HG03108 (cell line): ENCODE measurements at regions not wholly inside any gene's neighbourhood (a gene's known extent, or its start where the extent isn't known, plus 50 kb on each side); places are given as distances from the start of the nearest gene placed in this dataset.

Experiments
- ATAC-seq: cut with Tn5 transposase; IDR thresholded peaks from one replicate; pipeline ENCODE4 v1.9.1; 2021; ENCODE audit warnings: moderate library complexity; ENCODE audit not compliant: unreplicated experiment

DNA sequence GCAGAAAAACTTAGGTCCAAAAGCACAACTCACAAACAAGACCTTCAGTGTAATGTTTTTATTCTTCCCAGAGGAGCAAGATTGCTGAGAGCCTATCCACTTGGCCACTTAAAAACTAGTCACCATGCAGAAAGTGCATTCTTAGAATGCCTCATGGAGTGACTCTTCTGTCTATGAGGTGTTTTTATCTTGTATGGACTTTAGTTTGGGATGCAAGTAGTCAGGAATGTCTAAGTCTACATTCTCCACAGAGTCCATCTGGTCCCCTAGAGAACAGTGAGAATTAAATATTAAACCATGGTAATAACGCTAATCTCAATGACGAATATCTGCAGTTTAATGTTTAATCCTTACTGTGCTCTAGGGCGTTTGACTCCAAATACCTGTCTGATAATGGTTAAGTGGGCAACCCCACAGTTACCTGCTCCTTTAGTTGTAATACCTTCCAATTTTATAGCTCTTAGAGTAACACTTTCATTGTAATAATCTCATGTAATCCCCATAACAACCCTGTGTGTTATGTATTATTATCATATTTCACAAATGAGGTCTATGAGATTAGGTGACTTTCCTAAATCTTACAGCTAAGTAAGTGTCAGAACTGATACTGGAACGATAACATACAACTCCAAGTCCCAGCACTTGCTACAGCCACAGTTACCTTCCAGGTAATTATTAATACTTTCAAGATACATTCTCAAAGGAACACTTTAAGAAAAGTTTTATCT lies 235.6 kb upstream of the JADE1 start:
- no peak for ATAC-seq

DNA sequence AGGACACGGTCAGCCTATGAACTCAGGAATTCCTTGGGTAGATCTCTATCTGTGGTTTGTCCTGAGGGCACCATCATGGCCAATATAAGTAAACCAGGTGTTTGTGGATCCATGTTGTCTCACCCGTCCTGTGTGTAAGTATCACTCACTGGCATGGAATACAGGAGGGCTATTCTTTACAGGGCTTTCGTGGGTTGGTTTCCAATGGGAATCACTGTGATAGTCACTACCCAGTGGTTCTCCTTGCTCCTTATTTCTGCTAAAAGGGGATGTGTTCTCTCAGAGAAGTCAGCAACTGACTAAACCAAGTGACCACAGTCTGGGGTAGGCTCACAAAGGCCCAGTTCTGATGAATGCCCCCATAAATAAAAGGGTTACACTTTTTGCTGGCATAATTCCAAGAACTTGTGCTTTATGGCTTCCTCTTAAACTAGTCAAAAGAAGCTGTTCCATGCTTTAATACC lies 236.7 kb upstream of the JADE1 start:
- ATAC-seq = no peak

DNA sequence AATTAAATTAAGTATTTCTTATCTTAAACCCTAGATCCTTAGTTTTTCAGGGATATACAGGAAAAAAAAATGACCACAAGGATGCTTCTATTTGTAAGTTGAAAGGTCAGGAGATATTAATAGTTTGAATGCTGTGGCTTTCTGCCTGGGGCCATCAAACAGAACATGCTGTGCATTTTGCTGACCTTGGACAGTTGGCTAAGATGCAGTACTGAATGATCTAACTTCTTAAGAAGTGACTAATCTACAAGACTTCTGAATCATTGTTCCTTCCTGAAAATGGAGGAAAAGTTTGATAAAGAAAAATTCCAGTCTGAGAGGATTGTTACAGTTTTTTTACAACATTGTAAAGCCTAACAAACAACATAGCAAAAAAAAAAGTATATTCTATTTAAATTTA lies 237.8 kb upstream of the JADE1 start:
- no peak for ATAC-seq

- ATAC-seq = no peak
Observed at GRCh38 chr4:128570387-128570975, 239.0 kb upstream of the JADE1 start.

GRCh38 chr4:128566693-128567092 lies 242.8 kb upstream of the JADE1 start:
- no peak for ATAC-seq

GRCh38 chr4:128565565-128566186 lies 243.8 kb upstream of the JADE1 start:
- no peak for ATAC-seq

- no peak for ATAC-seq
Observed at GRCh38 chr4:128565054-128565453, 244.4 kb upstream of the JADE1 start.

- no peak for ATAC-seq
Observed at GRCh38 chr4:128564081-128564630, 245.3 kb upstream of the JADE1 start.

DNA sequence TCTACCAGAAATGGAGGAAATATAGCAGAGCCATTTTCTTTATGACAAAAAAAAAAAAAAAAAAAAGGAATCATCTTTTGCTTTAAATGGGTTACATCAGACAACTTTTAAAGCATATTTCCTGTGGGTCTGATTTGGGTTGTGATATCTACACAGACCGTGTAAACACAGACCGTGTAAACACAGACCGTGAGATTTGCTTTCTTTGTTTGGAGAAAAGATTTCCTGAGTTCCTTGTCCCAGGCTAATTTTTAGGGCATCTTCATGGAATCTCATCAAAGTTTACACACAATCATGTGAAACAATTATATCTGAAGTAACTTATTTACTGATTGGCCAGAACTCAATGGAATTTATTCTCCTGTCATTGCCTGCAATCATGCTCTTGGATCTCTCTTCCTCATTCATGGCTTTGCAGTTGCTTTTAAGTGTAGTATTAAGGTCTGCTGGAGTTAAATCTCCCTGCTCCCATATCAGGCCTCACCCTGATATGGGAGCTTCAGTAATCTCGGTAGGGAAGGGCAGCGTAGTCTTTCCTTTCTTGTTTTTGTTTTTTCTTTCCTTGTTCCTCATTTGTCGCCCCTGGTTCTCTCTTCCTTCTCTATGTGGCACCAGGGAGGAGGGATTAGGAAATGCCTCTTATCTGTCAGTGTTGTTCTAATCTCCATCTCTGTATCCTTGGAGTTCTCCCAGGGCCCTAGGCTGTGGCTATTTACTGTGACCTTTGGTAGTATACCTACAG lies 248.6 kb upstream of the JADE1 start:
- ATAC-seq = no peak

GRCh38 chr4:128558896-128559679 lies 250.4 kb upstream of the JADE1 start:
- ATAC-seq = no peak

DNA sequence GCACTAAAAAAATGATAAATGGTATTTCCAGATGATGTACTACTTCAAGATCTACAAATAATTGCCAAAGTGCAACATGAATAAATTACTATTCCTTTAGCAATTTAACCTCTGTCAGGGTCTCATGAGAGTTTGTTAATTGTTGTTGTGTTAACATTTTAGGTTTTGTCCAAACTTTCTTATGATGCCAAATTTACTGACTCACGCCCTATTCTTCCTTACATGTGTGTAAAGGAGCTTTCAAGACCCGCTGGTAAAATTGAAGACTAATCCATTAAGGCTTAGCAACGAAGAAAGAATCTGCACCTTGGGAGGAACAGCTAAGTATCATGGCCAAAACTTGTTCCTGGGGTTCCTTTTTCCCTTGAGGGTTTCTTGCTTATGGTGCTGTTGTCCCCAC lies 252.7 kb upstream of the JADE1 start:
- ATAC-seq = no peak

DNA sequence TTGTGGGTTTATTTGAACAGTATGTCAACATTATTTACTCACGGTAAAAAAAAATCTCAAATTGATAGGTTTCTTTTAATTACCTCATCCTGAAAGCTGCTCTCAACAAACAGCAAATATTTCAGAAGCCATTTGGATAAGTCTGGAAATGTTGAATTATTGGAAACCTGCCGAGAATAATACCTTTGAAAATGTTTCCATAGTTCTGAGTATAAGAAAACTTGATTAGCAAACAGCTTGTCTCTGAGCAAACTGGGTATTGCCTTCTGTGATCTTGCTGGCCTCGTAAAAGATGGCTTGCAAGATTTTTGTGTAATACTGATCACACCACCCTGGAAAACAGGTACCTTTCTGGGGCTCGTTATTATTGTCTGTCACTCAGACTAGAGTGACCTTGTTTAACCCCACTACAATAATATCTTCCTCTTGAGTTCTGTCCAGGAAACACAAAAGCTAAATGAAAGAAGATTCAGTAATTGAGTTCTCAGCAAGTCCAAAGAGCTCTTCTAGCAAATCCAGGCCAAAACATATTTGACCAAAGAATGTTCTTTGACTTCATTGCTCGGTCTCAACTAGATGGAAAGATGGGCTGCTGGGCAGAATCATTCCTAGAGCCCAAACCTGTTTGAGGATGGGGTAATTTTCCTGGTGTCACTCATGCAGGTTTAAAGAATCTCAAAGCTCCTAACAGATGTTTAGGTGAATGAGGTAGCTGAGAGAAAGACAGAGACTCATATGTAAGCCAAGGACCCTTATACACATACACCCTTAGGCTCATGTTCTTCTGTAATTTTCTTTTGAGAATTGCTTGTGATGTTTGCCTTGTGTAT lies 255.6 kb upstream of the JADE1 start:
- ATAC-seq = no peak

- no peak for ATAC-seq
Observed at GRCh38 chr4:128552586-128552907, 257.0 kb upstream of the JADE1 start.

DNA sequence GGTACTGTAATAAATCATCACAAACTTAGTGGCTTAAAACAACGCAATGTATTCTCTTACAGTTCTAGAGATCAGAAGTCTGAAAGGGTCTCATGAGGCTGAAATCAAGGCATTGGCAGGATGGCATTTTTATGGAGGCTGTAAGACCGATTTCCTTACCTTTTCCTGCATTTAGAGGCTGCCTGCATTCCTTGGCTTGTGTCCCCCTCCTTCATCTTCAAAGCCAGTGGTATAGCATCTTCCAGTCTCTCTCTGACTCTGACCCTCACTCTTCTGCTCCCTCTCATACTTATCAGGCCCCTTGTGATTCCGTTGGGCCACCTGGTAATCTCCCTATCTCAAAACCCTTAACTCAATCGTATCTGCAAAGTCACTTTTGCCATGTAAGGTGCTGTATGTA lies 258.2 kb upstream of the JADE1 start:
- no peak for ATAC-seq

GRCh38 chr4:128550060-128550459 lies 259.4 kb upstream of the JADE1 start:
- no peak for ATAC-seq

DNA sequence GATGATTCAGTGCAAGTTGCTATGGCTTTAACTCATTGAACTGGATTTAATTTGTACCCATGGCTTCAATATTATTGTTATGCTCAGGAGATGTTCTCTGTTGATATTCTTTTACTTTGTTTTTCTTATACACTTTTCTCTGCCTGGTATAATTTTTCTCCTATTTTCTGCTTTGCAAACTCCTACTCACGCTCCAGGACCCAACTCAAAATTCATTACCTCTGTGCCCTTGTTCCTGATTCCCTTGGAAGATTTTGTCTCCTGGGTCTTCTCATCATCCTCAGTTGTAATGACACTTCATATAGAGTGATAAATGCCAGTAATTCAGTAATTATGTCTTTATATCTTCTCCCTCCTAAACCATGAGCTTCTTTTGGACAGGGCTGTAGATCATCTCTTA lies 259.9 kb upstream of the JADE1 start:
- no peak for ATAC-seq

GRCh38 chr4:128548381-128548780 lies 260.8 kb upstream of the PGRMC2 start:
- ATAC-seq = no peak

GRCh38 chr4:128544272-128544671 lies 256.7 kb upstream of the PGRMC2 start:
- no peak for ATAC-seq

GRCh38 chr4:128543696-128544095 lies 256.1 kb upstream of the PGRMC2 start:
- ATAC-seq = no peak

DNA sequence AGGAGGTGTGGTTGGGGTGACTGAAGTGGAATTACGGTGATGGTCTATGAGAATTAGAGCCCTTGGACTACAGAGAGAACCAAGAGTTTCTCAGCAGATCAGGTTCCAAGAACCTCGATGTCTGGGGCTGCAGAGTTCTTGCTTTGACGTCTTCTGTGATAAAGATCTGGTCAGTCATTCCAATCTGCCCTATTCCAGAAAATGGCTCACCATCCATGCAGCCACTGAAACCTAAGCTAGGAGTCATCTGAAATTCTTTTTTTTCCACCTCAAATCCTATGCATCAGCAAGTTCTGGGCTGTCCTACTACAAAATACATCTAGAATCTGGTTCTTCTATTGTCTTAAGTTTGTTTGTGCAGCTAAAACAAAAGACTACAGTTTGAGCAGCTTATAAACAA lies 254.4 kb upstream of the PGRMC2 start:
- no peak for ATAC-seq
